NCI-H1105 (cell line): ENCODE measurements at regions not wholly inside any gene's neighbourhood (a gene's known extent, or its start where the extent isn't known, plus 50 kb on each side); places are given as distances from the start of the nearest gene placed in this dataset.
"Not testable (repeated sequence)": the region's sequence is repeated elsewhere in the genome, so short reads cannot be mapped to it uniquely, and the experiment has no call there.

Source experiments
- DNase-seq: peaks from one replicate; lab custom pipeline; 2025; lab: John Stamatoyannopoulos, UW

GRCh38 chr11:71383461-71383860 lies 64.7 kb downstream of the DHCR7 start:
- DNase-seq: no peak

- no peak for DNase-seq
Observed at GRCh38 chr11:71381781-71382505, 66.2 kb downstream of the DHCR7 start.

- DNase-seq: no peak
Observed at GRCh38 chr11:71379701-71380100, 68.5 kb downstream of the DHCR7 start.

GRCh38 chr11:71373791-71374454 lies 74.3 kb downstream of the DHCR7 start:
- DNase-seq: no peak

- DNase-seq: no peak
Observed at GRCh38 chr11:71372693-71373657, 75.2 kb downstream of the DHCR7 start.

- DNase-seq: no peak
Observed at GRCh38 chr11:71371674-71372069, 76.5 kb downstream of the DHCR7 start.

GRCh38 chr11:71370895-71371673 lies 77.1 kb downstream of the DHCR7 start:
- DNase-seq: no peak

GRCh38 chr11:71370020-71370747 lies 78.0 kb downstream of the DHCR7 start:
- DNase-seq: no peak

- DNase-seq: no peak
Observed at GRCh38 chr11:71369411-71369810, 78.8 kb downstream of the DHCR7 start.

- no peak for DNase-seq
Observed at GRCh38 chr11:71368966-71369365, 79.2 kb downstream of the DHCR7 start.

GRCh38 chr11:71367756-71368155 lies 80.4 kb downstream of the DHCR7 start:
- no peak for DNase-seq

GRCh38 chr11:71367276-71367675 lies 80.9 kb downstream of the DHCR7 start:
- not testable (repeated sequence) for DNase-seq

- DNase-seq: no peak
Observed at GRCh38 chr11:71366076-71366475, 82.1 kb downstream of the DHCR7 start.

- DNase-seq: no peak
Observed at GRCh38 chr11:71365626-71366025, 82.6 kb downstream of the DHCR7 start.

GRCh38 chr11:71364806-71365205 lies 83.4 kb downstream of the DHCR7 start:
- no peak for DNase-seq

- no peak for DNase-seq
Observed at GRCh38 chr11:71364176-71364671, 84.0 kb downstream of the DHCR7 start.

GRCh38 chr11:71363721-71364120 lies 84.5 kb downstream of the DHCR7 start:
- no peak for DNase-seq

GRCh38 chr11:71358963-71359567 lies 89.1 kb downstream of the DHCR7 start:
- DNase-seq: no peak

- no peak for DNase-seq
Observed at GRCh38 chr11:71358122-71358728, 90.0 kb downstream of the DHCR7 start.

GRCh38 chr11:71357414-71357813 lies 90.8 kb downstream of the DHCR7 start:
- DNase-seq: no peak
